Stimulated activated effector memory CD8-positive, alpha-beta T cell treated with anti-CD3 and anti-CD28 coated beads, Interleukin-12 subunit alpha, Interleukin-12 subunit beta, amount 100 ng/mL, for 72 hours (primary cell): ENCODE measurements at regions not wholly inside any gene's neighbourhood (a gene's known extent, or its start where the extent isn't known, plus 50 kb on each side); places are given as distances from the start of the nearest gene placed in this dataset.
A peak's percentile ranks its signal among the peaks of the same experiment; 100 is the strongest.

Experiments used
- ATAC-seq: fragments of 150-1000 bp; cut with Tn5 transposase; 2 replicates; pipeline ENCODE4 v1.10.0; 2021
- DNase-seq, 2 donors: peaks; one replicate each; pipeline ENCODE4 v3.0.0; 2021 to 2022; ENCODE audit warnings: low spot score in 2 of 2
- H3K27ac Mint-ChIP-seq: one replicate; pipeline ENCODE4 v1.8.0; 2022; ENCODE audit warnings: mild to moderate bottlenecking, mixed read lengths
- H3K36me3 Mint-ChIP-seq: one replicate; pipeline ENCODE4 v1.8.0; 2022; ENCODE audit warnings: mild to moderate bottlenecking, mixed read lengths
- H3K4me1 Mint-ChIP-seq: one replicate; pipeline ENCODE4 v1.8.0; 2022; ENCODE audit warnings: mixed read lengths
- H3K4me3 Mint-ChIP-seq: one replicate; pipeline ENCODE4 v1.8.0; 2022; ENCODE audit warnings: mild to moderate bottlenecking, mixed read lengths
- H3K9me3 Mint-ChIP-seq: one replicate; pipeline ENCODE4 v1.8.0; 2022; ENCODE audit warnings: mixed read lengths

DNA sequence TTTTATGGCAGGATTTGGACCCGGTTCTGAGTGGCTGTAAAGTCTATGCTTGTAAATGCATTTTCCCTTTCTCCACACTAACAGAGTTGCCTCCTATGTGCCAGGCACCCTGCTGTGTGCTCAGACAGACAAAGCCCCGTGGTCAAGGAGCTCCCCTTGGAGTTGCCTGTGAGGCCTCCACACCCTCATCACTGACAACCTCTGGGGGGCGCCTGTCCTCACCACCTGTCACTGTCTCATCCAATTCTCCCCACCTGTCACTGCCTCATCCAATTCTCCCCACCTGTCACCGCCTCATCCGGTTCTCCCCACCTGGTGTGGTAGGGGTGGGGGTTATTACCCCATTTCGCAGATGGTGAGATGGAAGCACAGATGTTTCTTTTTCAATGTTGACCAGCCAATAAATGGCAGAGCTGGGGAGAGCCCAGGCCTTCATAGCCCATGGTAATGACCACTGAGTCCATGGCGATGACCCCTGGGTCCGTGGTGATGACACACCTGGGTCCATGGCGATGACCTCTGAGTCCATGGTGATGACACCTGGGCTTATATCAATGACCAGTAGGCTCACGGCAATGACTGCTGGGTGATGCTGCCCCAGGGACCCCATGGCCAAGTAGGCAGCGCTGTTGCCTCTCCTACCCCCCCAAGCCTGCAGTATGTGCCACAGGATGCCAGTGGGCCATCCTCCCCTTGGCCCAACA lies 150.1 kb downstream of the IRF8 start:
- DNase-seq (no peak), ATAC-seq (no peak)
- Mint-ChIP-seq H3K36me3 (no peaks in the 10 kb centered on the region), H3K27ac (no peak overlapping the region), H3K4me1 (peaks cover 12% of the 10 kb centered on the region), H3K9me3 (no peaks in the 10 kb centered on the region), H3K4me3 (no peak overlapping the region)

DNA sequence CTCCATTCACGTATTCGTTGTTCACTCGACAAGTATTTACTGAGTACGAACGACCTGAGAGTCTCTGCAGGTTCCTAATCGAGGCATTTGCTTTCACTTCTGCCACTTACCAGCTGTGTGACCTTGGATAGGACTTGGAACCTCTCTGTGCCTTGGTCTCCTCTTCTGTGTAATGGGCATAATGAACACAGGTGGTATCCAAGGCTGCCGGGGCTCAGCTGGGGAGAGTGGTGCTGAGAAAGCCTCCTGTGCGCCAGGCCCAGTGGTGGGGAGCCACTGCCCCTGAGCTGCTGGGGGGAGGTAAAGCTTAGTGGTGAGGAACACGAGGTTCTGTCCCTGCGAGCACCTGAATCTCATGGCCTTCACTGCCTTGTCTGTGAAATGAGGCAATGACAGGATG lies 150.7 kb downstream of the IRF8 start:
- DNase-seq = no peak
- Mint-ChIP-seq H3K4me3 (no peak overlapping the region), H3K27ac (no peak overlapping the region)

DNA sequence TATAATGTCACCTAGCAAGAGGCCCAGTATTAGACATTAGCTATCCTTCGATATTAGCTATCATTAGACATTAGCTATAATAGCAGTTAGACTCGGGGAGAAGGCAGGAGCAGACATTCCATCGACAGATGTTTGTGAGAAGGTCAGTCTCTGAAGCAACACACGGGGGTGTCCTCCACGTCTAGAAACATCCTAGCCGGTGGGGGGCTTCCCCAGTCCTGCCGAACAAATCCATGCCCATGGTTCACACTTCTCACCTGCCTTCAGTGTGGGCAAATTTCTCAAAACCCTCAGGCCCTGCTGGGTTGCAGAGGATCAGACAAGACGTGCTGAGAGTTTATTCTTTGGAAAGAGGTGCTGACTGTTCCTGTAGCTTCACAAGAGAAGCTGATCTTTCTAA lies 151.1 kb downstream of the IRF8 start:
- H3K27ac Mint-ChIP-seq = no peak overlapping the region
- no peaks in the 10 kb centered on the region for H3K9me3 Mint-ChIP-seq
- H3K36me3 Mint-ChIP-seq = no peaks in the 10 kb centered on the region
- ATAC-seq (no peak), DNase-seq (no peak)
- H3K4me1 Mint-ChIP-seq = peaks cover 3% of the 10 kb centered on the region
- no peak overlapping the region for H3K4me3 Mint-ChIP-seq

More for the DNA sequence above, 150.7 kb downstream of the IRF8 start:
- no peak for ATAC-seq
- no peaks in the 10 kb centered on the region for H3K36me3 Mint-ChIP-seq
- no peaks in the 10 kb centered on the region for H3K9me3 Mint-ChIP-seq
- H3K4me1 Mint-ChIP-seq = peaks cover 8% of the 10 kb centered on the region

DNA sequence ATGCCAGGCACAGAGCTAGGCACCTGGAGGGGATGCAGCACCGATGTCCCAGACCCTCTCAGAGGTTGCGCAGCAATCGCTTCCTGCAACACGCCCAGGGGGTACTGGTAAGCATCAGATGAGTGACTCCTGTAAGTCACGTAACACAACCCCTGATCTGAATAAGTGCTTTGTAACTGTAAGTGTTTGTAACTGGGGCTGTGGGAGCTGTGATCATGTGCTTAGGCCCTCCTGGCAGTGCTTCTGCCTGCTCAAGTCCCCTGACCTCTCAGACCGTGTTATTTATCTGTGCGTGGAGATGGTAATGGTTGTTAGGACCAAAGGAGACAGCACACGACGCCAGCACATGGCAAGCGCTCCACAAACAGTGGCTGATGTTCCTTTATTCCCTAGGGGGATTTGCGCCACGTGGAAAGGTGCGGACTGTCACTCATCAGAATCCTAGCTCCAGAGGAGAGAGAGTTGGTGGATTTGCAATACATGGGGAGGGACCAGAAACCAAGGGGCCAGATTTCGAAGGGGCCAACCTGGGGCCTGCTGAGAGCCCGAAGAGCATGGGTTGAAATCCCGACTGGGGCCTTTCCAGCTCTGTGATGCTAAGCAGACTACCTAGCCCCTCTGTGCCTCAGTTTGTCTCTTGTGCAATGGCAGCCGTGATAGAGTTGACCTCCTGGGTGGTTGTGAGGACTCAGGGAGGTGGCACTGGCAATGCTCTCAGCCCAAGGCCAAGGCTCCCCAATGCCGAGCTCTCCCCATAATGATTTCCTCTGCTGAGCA lies 151.8 kb downstream of the IRF8 start:
- DNase-seq (no peak), ATAC-seq (no peak)
- Mint-ChIP-seq H3K36me3 (no peaks in the 10 kb centered on the region), H3K27ac (no peak overlapping the region), H3K9me3 (no peaks in the 10 kb centered on the region), H3K4me3 (no peak overlapping the region), H3K4me1 (no peaks in the 10 kb centered on the region)

DNA sequence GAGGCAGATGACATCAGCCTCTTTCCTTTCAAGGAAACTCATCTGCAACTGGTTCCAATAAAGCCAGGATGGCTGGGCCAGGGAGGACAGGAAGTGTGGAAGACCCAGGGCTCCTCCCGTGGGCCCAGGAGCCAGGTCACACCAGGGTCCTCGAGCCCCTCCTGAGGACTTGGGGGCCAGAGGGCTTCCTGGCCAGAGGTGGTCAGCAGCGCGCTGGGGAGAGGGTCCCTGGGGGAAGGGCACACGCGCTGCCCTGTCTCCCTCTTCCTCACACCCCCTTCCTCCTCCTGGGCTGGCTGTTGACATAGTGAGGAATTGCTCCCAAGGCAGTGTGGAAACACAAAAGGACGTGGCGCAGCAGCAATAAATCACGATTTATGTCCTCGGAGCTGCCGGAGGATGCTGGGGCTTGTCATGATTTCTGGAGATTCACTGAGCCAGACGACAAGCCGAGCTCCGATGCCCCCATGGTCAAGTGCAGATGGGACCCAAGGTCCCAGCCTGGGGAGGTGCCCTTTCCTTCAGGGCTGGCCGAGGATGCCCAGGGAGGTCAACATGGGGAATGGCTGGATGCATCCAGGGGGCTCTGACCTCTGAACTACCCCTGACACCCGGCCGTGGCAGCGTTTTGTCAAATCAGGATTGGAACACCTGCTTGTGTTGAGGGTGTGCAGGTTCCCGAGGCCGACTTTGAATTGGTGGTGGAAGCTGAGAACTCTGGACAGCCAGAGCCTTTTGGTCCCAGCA lies 152.6 kb downstream of the IRF8 start:
- no peaks in the 10 kb centered on the region for H3K4me1 Mint-ChIP-seq
- no peaks in the 10 kb centered on the region for H3K36me3 Mint-ChIP-seq
- no peaks in the 10 kb centered on the region for H3K9me3 Mint-ChIP-seq
- DNase-seq = no peak
- no peak overlapping the region for H3K4me3 Mint-ChIP-seq
- no peak overlapping the region for H3K27ac Mint-ChIP-seq
- no peak for ATAC-seq

DNA sequence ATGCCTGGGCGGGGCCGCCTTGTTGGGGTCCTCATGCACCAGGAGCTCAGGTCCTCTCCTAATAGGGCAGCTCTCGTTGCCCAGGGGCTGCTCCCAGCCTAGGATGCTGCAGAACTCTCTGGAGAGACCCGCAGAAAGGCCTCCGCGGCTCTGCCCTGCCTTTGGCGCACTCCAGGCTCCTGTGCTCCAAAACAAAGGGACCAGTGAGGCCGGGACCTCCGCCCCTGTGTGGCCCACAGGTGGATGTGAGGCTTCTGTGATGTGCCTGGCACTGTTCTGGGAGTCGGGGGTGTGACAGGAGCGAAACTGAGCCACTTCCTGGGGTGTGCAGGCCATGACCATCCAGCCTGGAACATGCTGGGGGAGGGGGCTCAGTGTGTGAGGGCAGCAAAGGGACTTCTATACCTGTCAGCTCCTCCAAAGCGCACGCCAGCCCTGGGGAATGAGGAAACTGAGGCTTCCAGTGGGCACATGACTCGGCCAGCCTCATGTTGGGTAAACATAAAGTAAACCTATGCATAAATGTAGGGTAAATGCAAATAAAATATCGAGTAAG lies 153.2 kb downstream of the IRF8 start:
- DNase-seq = no peak
- H3K9me3 Mint-ChIP-seq = no peaks in the 10 kb centered on the region
- ATAC-seq = no peak

DNA sequence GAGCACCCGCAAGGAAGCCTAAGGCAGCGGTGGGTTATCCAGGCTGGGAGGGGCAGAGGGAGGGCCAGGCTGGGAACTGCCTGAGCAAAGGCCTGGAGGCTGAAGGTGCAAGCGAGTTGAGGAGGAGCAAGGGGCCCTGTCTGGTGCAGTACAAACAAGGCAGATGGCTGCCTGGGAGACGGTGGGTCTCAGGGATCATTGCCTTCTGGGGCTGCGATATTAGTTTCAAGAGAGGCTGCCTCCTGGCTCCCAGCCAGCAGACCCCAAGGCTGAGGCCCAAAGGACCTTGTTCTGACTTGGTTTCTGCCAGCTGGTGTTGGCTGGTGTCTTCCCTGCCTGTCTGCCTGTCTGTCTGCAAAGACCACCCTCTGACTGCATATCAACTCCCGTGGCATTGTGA lies 154.0 kb downstream of the IRF8 start:
- Mint-ChIP-seq H3K4me1 (no peaks in the 10 kb centered on the region), H3K36me3 (no peaks in the 10 kb centered on the region), H3K9me3 (no peaks in the 10 kb centered on the region), H3K4me3 (no peak overlapping the region), H3K27ac (no peak overlapping the region)
- no peak for ATAC-seq
- DNase-seq = no peak

More for the DNA sequence above, 153.2 kb downstream of the IRF8 start:
- no peaks in the 10 kb centered on the region for H3K36me3 Mint-ChIP-seq
- no peaks in the 10 kb centered on the region for H3K4me1 Mint-ChIP-seq
- H3K27ac Mint-ChIP-seq = no peak overlapping the region
- no peak overlapping the region for H3K4me3 Mint-ChIP-seq

DNA sequence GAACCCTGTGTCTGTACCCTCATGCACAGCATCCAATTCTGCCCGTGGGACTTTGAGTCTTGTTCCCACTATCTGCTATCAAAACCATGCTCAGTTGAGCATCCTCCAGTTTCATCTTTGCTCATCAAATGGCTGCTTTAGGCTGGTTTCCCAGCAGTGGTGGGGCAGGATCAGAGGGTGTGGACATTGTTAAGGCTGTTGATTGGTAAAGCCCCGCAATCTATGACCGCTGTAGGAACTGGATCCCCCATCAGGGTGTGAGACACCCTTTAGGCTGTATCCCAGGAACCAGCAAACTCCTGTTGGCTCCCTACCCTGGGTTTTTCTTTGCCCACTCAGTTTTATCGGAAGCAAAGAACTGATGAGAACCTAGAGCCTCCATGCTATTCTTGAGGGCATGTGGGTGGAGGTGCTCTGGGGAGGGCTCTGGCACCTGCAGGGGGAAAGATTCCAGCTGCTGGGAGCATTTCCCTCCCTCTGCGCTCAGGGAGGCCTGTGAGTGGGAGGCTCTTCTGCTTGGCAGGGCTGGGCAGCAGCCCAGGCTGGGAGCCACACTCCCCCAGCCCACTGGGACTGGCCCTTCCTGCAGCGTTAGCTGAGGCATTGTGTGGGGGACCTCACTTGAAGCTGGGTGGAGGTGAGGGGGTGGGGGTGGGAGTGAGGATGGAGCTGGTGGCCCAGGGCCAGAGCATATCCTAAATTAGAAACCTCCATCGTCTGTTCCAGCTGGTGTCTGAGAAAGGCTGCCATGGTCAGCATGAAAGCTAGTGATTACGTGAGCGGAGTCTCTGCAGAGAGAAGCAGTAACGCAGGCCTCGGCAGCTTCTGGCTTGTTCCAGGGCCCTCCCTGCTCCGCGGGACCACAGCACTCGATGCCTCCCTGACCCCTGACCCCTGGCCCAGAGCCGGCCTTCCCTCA lies 160.6 kb downstream of the IRF8 start:
- DNase-seq (no peak), ATAC-seq (no peak)
- Mint-ChIP-seq H3K4me1 (no peaks in the 10 kb centered on the region), H3K4me3 (no peak overlapping the region), H3K36me3 (no peaks in the 10 kb centered on the region), H3K9me3 (no peaks in the 10 kb centered on the region), H3K27ac (no peak overlapping the region)

DNA sequence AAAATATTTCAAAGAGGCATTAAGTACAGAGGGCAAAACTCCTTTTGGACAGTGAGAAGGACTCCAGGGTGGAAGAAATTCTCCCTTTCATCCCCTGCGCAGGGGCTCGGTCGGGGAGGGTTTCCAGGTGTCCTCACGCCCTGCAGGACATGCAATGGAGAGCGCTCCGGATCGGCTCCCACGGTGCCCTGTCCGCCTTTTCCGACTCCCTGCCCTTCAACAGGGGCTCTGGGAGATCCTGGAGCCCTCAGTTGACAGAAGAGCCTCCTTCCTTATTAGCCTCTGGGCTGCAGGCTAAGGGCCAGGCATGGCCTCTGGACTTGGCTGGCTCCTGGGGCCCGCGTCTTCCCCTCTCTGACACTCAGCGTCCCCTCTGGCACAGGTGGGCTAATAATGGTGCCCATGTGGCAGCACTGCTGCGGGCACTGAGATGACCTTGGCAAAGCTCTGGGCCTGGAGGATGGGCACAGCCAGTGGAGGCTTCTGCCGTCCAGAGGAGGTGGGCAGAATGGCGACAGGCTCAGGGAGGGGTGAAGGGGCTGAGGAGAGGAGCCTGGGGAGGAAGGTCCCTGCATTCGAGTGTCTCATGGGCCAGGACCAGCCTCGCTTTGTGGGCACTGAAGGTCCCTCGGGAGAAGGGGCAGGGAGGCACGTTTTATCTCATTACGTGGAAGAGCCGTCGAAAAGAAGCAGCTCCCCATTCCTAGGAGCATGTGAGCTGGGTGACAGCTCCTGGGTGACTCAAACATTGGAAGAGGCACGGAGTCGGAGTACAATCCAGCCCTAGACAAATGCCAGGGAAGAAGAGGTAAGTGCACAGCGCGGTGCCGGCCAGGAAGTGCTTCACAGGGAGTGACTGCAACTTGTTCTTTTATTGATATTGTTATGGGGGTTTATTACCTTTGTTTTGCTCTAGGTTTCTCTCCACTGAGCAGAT lies 161.7 kb downstream of the IRF8 start:
- Mint-ChIP-seq H3K4me1 (no peaks in the 10 kb centered on the region), H3K27ac (no peak overlapping the region), H3K9me3 (no peaks in the 10 kb centered on the region), H3K4me3 (no peak overlapping the region), H3K36me3 (no peaks in the 10 kb centered on the region)
- DNase-seq (no peak), ATAC-seq (peak; percentile 31)

DNA sequence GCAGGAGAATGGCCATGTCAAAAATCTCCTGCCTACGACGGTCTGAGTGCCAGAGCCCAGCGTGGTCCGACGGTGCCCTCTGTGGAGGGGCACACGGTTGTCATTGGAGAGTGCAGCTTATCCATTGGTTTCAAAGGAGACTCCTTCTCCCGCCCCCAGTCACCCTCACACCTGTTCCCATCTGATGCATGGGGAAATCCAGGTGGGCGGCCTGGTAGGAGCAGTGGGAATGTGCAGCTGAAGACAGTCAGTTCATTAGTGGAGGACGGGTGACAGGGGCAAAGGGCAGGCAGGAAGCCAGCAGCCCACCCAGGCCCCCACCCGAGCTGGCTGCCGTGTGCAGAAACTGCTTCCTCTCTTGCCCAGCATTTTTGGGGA lies 162.3 kb downstream of the IRF8 start:
- no peaks in the 10 kb centered on the region for H3K9me3 Mint-ChIP-seq

DNA sequence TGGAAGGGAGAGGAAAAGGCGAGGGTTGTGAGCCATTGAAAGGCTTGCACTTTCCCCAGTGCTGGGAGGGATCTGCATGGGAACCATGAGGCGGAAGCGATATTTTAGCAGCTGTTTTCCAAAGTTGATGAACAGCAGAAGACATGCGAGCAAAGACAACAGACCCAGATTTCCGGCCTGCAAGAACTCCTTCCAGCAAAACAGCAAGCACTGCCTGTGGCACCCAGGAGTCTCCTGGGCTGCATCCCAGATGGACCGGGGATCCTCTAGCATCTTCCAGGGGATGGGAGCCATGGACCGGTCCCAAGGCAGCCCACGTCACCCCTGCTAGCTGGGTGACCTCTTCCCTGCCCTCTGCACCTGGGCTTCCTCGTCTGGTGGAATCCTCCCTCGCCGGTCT lies 162.8 kb downstream of the IRF8 start:
- Mint-ChIP-seq H3K36me3 (no peaks in the 10 kb centered on the region), H3K4me1 (no peaks in the 10 kb centered on the region), H3K27ac (no peak overlapping the region), H3K9me3 (no peaks in the 10 kb centered on the region), H3K4me3 (no peak overlapping the region)
- DNase-seq (no peak), ATAC-seq (no peak)

More for the DNA sequence above, 162.3 kb downstream of the IRF8 start:
- H3K4me1 Mint-ChIP-seq = no peaks in the 10 kb centered on the region
- DNase-seq = no peak
- no peak overlapping the region for H3K4me3 Mint-ChIP-seq
- no peak for ATAC-seq
- no peaks in the 10 kb centered on the region for H3K36me3 Mint-ChIP-seq
- H3K27ac Mint-ChIP-seq = no peak overlapping the region

DNA sequence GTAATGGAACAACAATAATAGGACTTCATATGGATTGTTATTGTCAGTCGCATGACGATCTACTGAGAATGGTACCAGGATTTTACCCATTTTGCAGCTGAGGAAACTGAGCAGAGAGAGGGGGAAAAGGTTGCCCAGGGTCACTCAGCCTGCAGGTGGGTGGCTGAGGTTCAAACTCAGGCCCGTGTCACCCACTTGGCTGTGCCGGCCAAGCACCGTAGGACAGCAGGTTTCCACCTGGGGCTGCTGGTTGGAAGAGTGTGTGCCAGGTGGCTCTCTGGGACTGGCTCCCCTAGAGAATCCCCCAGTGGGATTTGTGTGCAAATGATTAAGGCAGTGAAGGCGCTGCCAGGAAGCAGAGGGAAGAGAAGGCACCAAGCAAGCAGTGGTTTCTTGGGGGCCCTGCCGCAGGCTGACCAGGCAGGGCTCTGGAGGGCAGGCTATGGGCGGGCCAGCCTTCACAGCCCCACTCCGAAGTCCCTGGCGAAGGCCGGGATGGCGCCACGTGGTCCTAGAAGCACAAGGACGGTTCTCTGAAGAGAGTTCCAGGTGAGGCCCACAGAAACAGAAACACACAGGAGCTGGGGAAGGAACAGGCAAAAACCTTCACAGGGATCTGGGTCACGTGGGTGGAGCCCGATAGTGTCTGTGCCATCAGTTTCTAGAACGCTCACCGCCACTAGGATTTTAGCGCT lies 163.5 kb downstream of the IRF8 start:
- no peak for ATAC-seq
- H3K4me3 Mint-ChIP-seq = no peak overlapping the region

DNA sequence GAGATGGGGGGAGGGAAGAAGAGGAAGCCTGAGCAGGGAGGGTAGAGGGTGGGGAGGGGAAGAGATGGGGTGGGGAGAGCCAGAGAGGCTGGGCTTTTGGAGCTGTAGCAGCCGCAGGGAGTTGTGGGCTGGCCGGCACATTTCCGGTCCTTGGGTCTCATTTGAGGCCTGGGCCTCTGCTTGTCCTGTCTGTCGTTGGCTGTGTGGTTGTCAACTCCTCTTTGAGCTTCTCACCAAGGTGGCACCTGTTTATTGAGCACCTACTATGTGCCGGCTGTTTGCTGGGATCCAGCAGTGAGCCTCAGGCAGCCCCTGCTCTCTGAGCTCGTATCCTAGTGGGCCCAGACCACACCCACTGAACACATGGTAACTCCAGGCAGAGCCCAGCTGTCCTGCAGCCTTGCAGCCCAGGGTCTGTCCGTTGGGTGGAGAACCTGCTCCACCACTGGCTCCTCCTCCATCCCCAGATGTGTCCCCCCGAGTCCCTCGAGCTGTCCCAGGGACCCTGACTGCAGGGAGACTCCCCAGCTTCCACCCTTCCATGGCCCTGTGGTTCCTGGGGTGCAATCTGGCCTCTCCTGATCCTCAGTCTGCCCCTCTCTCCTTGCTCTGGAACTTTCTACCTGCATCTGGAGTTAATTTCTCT lies 164.9 kb downstream of the IRF8 start:
- Mint-ChIP-seq H3K4me1 (no peaks in the 10 kb centered on the region), H3K4me3 (no peak overlapping the region), H3K36me3 (no peaks in the 10 kb centered on the region), H3K9me3 (no peaks in the 10 kb centered on the region), H3K27ac (no peak overlapping the region)
- no peak for DNase-seq
- no peak for ATAC-seq

More for the DNA sequence above, 163.5 kb downstream of the IRF8 start:
- Mint-ChIP-seq H3K36me3 (no peaks in the 10 kb centered on the region), H3K4me1 (no peaks in the 10 kb centered on the region), H3K27ac (no peak overlapping the region), H3K9me3 (no peaks in the 10 kb centered on the region)
- no peak for DNase-seq
